A673 (cell line): ENCODE measurements at regions not wholly inside any gene's neighbourhood (a gene's known extent, or its start where the extent isn't known, plus 50 kb on each side); places are given as distances from the start of the nearest gene placed in this dataset.

Experiments used
- BruUV-seq: library from RNA; stranded (reverse); fragments of 400-500 nt; replicated peaks from 2 replicates; lab custom pipeline; 2021; lab: Mats Ljungman, UMichigan
- CTCF ChIA-PET: fragments of 300-600 bp; sonication (Branson Sonifier 250); formaldehyde crosslinking; loops from one replicate; lab custom pipeline; 2022; ENCODE audit warnings: antibody characterized with exemption; lab: Charles Lee
- POLR2A ChIA-PET: fragments of 300-600 bp; sonication (Branson Sonifier 250); formaldehyde crosslinking; loops from one replicate; lab custom pipeline; 2022; ENCODE audit warnings: antibody characterized with exemption; ENCODE audit not compliant: low non-redundant PET; lab: Charles Lee
- DNase-seq: peaks from one replicate; pipeline ENCODE4 v3.0.0-alpha.2; 2015; ENCODE audit warnings: low spot score
- H3K27ac ChIP-seq: fragments of 200-600 bp; sonication (generic); 2 replicates; pipeline ENCODE4 v1.5.1; 2016; ENCODE audit warnings: mixed run types, low read depth, mild to moderate bottlenecking, mixed read lengths, antibody characterized with exemption, low read length; ENCODE audit not compliant: poor library complexity, severe bottlenecking
- H3K27me3 ChIP-seq: fragments of 200-600 bp; sonication (generic); replicated peaks from 2 replicates; pipeline ENCODE4 v1.6.1; 2017; ENCODE audit warnings: mixed run types, low read depth, mild to moderate bottlenecking, mixed read lengths, antibody characterized with exemption, low read length; ENCODE audit not compliant: insufficient read depth, poor library complexity
- H3K36me3 ChIP-seq: fragments of 200-600 bp; sonication (generic); 2 replicates; pipeline ENCODE4 v1.6.1; 2016; ENCODE audit warnings: mixed run types, mild to moderate bottlenecking, mixed read lengths, antibody characterized with exemption, low read length; ENCODE audit not compliant: insufficient read depth, poor library complexity, severe bottlenecking
- H3K4me1 ChIP-seq: fragments of 200-600 bp; sonication (generic); 2 replicates; pipeline ENCODE4 v1.6.1; 2017; ENCODE audit warnings: mixed run types, mild to moderate bottlenecking, mixed read lengths, antibody characterized with exemption, low read length; ENCODE audit not compliant: insufficient read depth, poor library complexity, severe bottlenecking
- H3K4me3 ChIP-seq: fragments of 200-600 bp; sonication (generic); 2 replicates; pipeline ENCODE4 v1.5.1; 2016; ENCODE audit warnings: low read depth, mixed run types, mild to moderate bottlenecking, mixed read lengths, low read length; ENCODE audit not compliant: poor library complexity, severe bottlenecking
- H3K9me3 ChIP-seq: fragments of 200-600 bp; sonication (generic); 2 replicates; pipeline ENCODE4 v1.6.1; 2016; ENCODE audit warnings: mixed run types, low read depth, mild to moderate bottlenecking, mixed read lengths, antibody characterized with exemption, low read length; ENCODE audit not compliant: poor library complexity, severe bottlenecking
- CTCF ChIP-seq: fragments of 300-800, 200-600 bp; sonication (generic); conservative IDR thresholded peaks from 2 replicates; pipeline ENCODE4 v1.5.1; 2017; ENCODE audit warnings: low read depth, mild to moderate bottlenecking, antibody characterized with exemption, low read length, moderate library complexity, mixed read lengths
- EZH2 ChIP-seq: fragments of 200-600 bp; sonication (generic); IDR thresholded peaks from 2 replicates; pipeline ENCODE4 v1.6.1; 2017; ENCODE audit warnings: borderline replicate concordance, low read depth, mild to moderate bottlenecking, mixed read lengths, antibody characterized with exemption, low read length; ENCODE audit not compliant: poor library complexity, severe bottlenecking
- intact Hi-C: fragments of 100-400 bp; cut with micrococcal nuclease; formaldehyde crosslinking; loops from one replicate; pipeline ENCODE4 v1.10.0; 2022; ENCODE audit not compliant: unreplicated experiment

- ChIA-PET POLR2A (no interaction called here), CTCF (no interaction called here)
- H3K4me3 ChIP-seq, result no peak overlapping the region
- peaks cover 29% of the 10 kb centered on the region for H3K27me3 ChIP-seq
- no TSS peak for BruUV-seq
- H3K4me1 ChIP-seq, result no peaks in the 10 kb centered on the region
- no peak for TF ChIP-seq EZH2
- TF ChIP-seq CTCF, result no peak
- H3K36me3 ChIP-seq, result no peaks in the 10 kb centered on the region
- DNase-seq, result no peak
- intact Hi-C loops, result no loop called here
- no peak overlapping the region for H3K27ac ChIP-seq
- H3K9me3 ChIP-seq, result no peaks in the 10 kb centered on the region
Measured at GRCh38 chr2:238771639-238772038, 76.2 kb upstream of the TWIST2 start.

- POLR2A ChIA-PET, result no interaction called here
- Histone ChIP-seq H3K27me3 (peaks cover 29% of the 10 kb centered on the region), H3K9me3 (no peaks in the 10 kb centered on the region), H3K36me3 (no peaks in the 10 kb centered on the region), H3K4me1 (no peaks in the 10 kb centered on the region), H3K27ac (no peak overlapping the region), H3K4me3 (no peak overlapping the region)
- no TSS peak for BruUV-seq
- intact Hi-C loops, result no loop called here
- CTCF ChIA-PET, result no interaction called here
- no peak for DNase-seq
- TF ChIP-seq CTCF (no peak), EZH2 (no peak)
Measured at GRCh38 chr2:238772635-238773297, 75.1 kb upstream of the TWIST2 start.

- Histone ChIP-seq H3K4me1 (no peaks in the 10 kb centered on the region), H3K27me3 (peaks cover 29% of the 10 kb centered on the region), H3K9me3 (no peaks in the 10 kb centered on the region), H3K27ac (no peak overlapping the region), H3K36me3 (no peaks in the 10 kb centered on the region), H3K4me3 (no peak overlapping the region)
- BruUV-seq, result no TSS peak
- no peak for DNase-seq
- CTCF ChIA-PET, result no interaction called here
- TF ChIP-seq EZH2 (no peak), CTCF (no peak)
- POLR2A ChIA-PET, result no interaction called here
- intact Hi-C loops, result no loop called here
Measured at GRCh38 chr2:238773472-238773871, 74.4 kb upstream of the TWIST2 start.
